WTC11 (cell line): ENCODE measurements at regions not wholly inside any gene's neighbourhood (a gene's known extent, or its start where the extent isn't known, plus 50 kb on each side); places are given as distances from the start of the nearest gene placed in this dataset.
A peak's percentile ranks its signal among the peaks of the same experiment; 100 is the strongest.

ENCODE experiments used
- ATAC-seq: fragments of 200-7000 bp; cut with Tn5 transposase; 2 replicates; pipeline ENCODE4 v1.10.0; 2021; ENCODE audit warnings: mild to moderate bottlenecking, moderate library complexity
- CTCF ChIA-PET: fragments of 300-600 bp; sonication (Branson Sonifier 250); formaldehyde crosslinking; loops from one replicate; lab custom pipeline; 2021; ENCODE audit warnings: antibody characterized with exemption; lab: Charles Lee
- POLR2A ChIA-PET: fragments of 350-600 bp; sonication (Branson Sonifier 250); formaldehyde crosslinking; loops from one replicate; lab custom pipeline; 2021; ENCODE audit warnings: antibody characterized with exemption; lab: Charles Lee
- DNase-seq: peaks from one replicate; pipeline ENCODE4 v3.0.0; 2021; ENCODE audit warnings: low spot score
- H3K27ac Mint-ChIP-seq: 2 replicates; pipeline ENCODE4 v1.8.0; 2021; ENCODE audit warnings: mixed read lengths
- H3K27me3 Mint-ChIP-seq: 2 replicates; pipeline ENCODE4 v1.8.0; 2021; ENCODE audit warnings: low read depth, mild to moderate bottlenecking, moderate library complexity, mixed read lengths
- H3K36me3 Mint-ChIP-seq: 2 replicates; pipeline ENCODE4 v1.8.0; 2021; ENCODE audit warnings: mixed read lengths
- H3K4me1 Mint-ChIP-seq: 2 replicates; pipeline ENCODE4 v1.8.0; 2022; ENCODE audit warnings: mixed read lengths
- H3K4me3 Mint-ChIP-seq: 2 replicates; pipeline ENCODE4 v1.8.0; 2021; ENCODE audit warnings: mild to moderate bottlenecking, moderate library complexity, mixed read lengths
- H3K9me3 Mint-ChIP-seq: 2 replicates; pipeline ENCODE4 v1.8.0; 2021; ENCODE audit warnings: mixed read lengths
- JAZF1 ChIP-seq: fragments of 250-450 bp; sonication (Bioruptor Pico); IDR thresholded peaks from 2 replicates; pipeline ENCODE4 v1.9.0; 2021; ENCODE audit warnings: moderate library complexity, mild to moderate bottlenecking, inconsistent platforms
- NFATC4 ChIP-seq: fragments of 250-450 bp; sonication (Bioruptor Pico); IDR thresholded peaks from 2 replicates; pipeline ENCODE4 v1.9.0; 2021; ENCODE audit warnings: mild to moderate bottlenecking
- NR2C2 ChIP-seq: sonication (generic); formaldehyde crosslinking; IDR thresholded peaks from 2 replicates; pipeline ENCODE4 v1.8.0; 2022; ENCODE audit warnings: mild to moderate bottlenecking, missing genetic modification reagents
- RELA ChIP-seq: sonication (generic); formaldehyde crosslinking; IDR thresholded peaks from 2 replicates; pipeline ENCODE4 v1.8.1; 2022; ENCODE audit warnings: missing genetic modification reagents, mild to moderate bottlenecking, borderline replicate concordance
- TEAD1 ChIP-seq: sonication (generic); formaldehyde crosslinking; IDR thresholded peaks from 2 replicates; pipeline ENCODE4 v1.8.0; 2022; ENCODE audit warnings: mild to moderate bottlenecking, missing genetic modification reagents
- ZNF121 ChIP-seq: sonication (generic); formaldehyde crosslinking; IDR thresholded peaks from 2 replicates; pipeline ENCODE4 v1.8.0; 2023; ENCODE audit warnings: missing genetic modification reagents
- ZNF219 ChIP-seq: sonication (generic); formaldehyde crosslinking; IDR thresholded peaks from 2 replicates; pipeline ENCODE4 v1.8.0; 2023; ENCODE audit warnings: missing genetic modification reagents, mild to moderate bottlenecking, borderline replicate concordance
- ZNF232 ChIP-seq: sonication (generic); formaldehyde crosslinking; IDR thresholded peaks from 2 replicates; pipeline ENCODE4 v1.8.0; 2022; ENCODE audit warnings: mild to moderate bottlenecking, missing genetic modification reagents
- ZNF263 ChIP-seq: sonication (generic); formaldehyde crosslinking; IDR thresholded peaks from 2 replicates; pipeline ENCODE4 v1.8.1; 2022; ENCODE audit warnings: low read depth, mild to moderate bottlenecking, moderate library complexity, missing genetic modification reagents
- ZNF671 ChIP-seq: fragments of 250-450 bp; sonication (Bioruptor Pico); IDR thresholded peaks from 2 replicates; pipeline ENCODE4 v1.8.0; 2021; ENCODE audit warnings: mild to moderate bottlenecking
- TF ChIP-seq, protein P1 (sequence below): sonication (generic); formaldehyde crosslinking; IDR thresholded peaks from 2 replicates; pipeline ENCODE4 v1.8.1; 2022; ENCODE audit warnings: missing genetic modification reagents, borderline replicate concordance
- TF ChIP-seq, protein P2 (sequence below): fragments of 250-450 bp; sonication (Bioruptor Pico); conservative IDR thresholded peaks from 2 replicates; pipeline ENCODE4 v1.9.0; 2021; ENCODE audit warnings: mild to moderate bottlenecking
- TF ChIP-seq, protein P3 (sequence below): sonication (generic); formaldehyde crosslinking; IDR thresholded peaks from 2 replicates; pipeline ENCODE4 v1.8.1; 2023; ENCODE audit warnings: mild to moderate bottlenecking, moderate library complexity, missing genetic modification reagents
- TF ChIP-seq, protein P4 (sequence below): sonication (generic); formaldehyde crosslinking; IDR thresholded peaks from 2 replicates; pipeline ENCODE4 v1.8.1; 2023; ENCODE audit warnings: mild to moderate bottlenecking, missing genetic modification reagents, moderate library complexity
- TF ChIP-seq, protein P5 (sequence below): fragments of 250-450 bp; sonication (Bioruptor Pico); IDR thresholded peaks from 2 replicates; pipeline ENCODE4 v1.9.0; 2021; ENCODE audit warnings: mild to moderate bottlenecking
- TF ChIP-seq, protein P6 (sequence below): sonication (generic); formaldehyde crosslinking; IDR thresholded peaks from 2 replicates; pipeline ENCODE4 v1.8.1; 2023; ENCODE audit warnings: mild to moderate bottlenecking, missing genetic modification reagents
- TF ChIP-seq, protein P7 (sequence below): sonication (generic); formaldehyde crosslinking; conservative IDR thresholded peaks from 2 replicates; pipeline ENCODE4 v1.8.1; 2022; ENCODE audit warnings: mild to moderate bottlenecking, missing genetic modification reagents

DNA sequence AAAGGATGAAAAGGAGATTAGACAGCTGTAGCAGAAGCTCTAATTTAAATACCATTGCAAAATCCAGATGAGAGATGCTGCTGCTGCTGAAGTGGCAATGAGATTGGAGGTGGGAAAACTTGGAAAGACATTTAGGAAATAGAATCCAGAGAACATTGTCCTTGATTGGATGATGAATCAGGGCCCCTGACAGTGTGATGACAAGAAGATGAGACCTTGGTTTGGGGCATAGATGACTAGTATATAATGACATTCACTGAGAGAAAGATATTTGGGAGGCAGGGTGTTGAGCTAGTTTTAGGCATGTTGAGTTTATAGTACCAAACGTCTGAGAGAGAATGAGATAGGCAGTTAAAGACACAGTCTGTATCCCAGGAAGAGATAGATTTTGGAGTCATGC is 311.5 kb upstream of the MPDZ start (continued):
- TF ChIP-seq ZNF263: no peak

DNA sequence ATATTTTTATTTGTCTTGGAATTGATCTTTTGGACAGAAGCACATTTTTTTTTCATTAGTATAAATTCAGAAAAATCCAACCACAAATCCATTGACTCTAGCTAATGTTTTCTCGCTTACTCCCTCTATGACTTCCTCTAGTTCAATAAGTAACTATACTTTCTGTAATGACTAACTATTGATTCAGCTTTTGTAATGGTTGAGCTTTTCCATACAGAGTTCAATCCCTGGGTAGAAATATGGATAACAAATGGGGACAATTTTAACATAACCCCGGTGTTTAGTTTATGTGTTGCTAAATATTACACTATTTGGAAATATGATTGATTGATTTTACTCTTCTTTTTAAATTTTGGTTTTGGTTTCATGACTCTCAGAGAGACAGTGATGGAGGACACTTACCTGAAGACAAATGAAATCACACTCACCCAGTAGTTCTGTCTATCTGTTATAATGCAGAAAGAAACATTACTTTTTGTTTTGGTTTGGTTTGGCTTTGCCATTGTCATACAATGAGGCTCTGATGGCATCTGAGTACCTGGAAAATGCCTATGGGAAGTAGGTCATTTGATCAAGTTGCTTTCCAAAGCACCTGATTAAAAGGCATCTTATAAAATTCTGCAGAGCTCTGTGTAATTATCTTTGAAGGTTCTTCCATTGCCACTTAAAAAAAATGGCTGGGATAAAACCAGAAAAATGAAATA is 309.7 kb upstream of the MPDZ start:
- DNase-seq: no peak
- Mint-ChIP-seq H3K36me3 (no peaks in the 10 kb centered on the region), H3K9me3 (peaks cover 4% of the 10 kb centered on the region), H3K27ac (no peak overlapping the region), H3K4me3 (no peak overlapping the region), H3K27me3 (no peaks in the 10 kb centered on the region), H3K4me1 (peaks cover 5% of the 10 kb centered on the region; the same call in 1 of the 2 replicates)
- peak; percentile 50 for ATAC-seq
- POLR2A ChIA-PET: no interaction called here
- CTCF ChIA-PET: interaction anchor here (0.9 to 2.0 kb wide), 2 partner anchors 32 to 161 kb away, joined by 3 to 5 read pairs; no protein-coding TSS in a partner anchor
- TF ChIP-seq JAZF1 (CRISPR knock-in tag): no peak
- TF ChIP-seq RELA (CRISPR knock-in tag): no peak
- TF ChIP-seq, protein P1, sequence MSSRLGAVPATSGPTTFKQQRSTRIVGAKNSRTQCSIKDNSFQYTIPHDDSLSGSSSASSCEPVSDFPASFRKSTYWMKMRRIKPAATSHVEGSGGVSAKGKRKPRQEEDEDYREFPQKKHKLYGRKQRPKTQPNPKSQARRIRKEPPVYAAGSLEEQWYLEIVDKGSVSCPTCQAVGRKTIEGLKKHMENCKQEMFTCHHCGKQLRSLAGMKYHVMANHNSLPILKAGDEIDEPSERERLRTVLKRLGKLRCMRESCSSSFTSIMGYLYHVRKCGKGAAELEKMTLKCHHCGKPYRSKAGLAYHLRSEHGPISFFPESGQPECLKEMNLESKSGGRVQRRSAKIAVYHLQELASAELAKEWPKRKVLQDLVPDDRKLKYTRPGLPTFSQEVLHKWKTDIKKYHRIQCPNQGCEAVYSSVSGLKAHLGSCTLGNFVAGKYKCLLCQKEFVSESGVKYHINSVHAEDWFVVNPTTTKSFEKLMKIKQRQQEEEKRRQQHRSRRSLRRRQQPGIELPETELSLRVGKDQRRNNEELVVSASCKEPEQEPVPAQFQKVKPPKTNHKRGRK (CRISPR knock-in tag): no peak
- TF ChIP-seq, protein P2, sequence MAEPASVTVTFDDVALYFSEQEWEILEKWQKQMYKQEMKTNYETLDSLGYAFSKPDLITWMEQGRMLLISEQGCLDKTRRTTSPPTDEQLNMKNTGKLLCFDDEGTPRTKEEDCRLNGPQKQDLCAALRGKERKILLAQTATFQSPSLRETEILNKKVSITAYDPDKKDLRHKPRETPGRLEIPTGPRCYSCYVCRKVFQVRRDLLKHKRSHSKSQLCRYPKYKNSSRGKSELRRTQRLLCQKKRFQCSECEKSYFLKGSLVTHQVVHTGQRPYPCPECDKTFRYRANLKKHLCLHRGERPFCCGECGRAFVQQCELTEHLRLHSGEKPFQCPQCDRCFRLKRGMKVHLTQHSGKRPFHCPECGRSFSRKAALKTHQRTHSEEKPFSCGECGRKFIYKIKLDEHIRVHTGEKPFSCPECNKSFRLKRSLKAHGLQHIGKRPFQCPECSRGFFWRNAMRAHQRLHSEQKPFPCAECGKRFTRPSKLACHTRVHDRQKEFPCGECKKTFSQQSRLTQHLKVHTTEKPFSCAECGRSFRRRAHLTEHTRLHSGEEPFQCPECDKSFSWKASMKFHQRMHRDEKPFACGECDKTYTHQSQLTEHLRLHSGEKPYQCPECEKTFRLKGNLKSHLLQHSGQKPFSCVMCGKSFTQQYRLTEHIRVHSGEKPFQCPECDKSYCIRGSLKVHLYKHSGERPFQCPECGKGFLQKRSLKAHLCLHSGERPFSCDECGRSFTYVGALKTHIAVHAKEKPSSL (CRISPR knock-in tag): no peak
- no peak for TF ChIP-seq TEAD1 (CRISPR knock-in tag)

DNA sequence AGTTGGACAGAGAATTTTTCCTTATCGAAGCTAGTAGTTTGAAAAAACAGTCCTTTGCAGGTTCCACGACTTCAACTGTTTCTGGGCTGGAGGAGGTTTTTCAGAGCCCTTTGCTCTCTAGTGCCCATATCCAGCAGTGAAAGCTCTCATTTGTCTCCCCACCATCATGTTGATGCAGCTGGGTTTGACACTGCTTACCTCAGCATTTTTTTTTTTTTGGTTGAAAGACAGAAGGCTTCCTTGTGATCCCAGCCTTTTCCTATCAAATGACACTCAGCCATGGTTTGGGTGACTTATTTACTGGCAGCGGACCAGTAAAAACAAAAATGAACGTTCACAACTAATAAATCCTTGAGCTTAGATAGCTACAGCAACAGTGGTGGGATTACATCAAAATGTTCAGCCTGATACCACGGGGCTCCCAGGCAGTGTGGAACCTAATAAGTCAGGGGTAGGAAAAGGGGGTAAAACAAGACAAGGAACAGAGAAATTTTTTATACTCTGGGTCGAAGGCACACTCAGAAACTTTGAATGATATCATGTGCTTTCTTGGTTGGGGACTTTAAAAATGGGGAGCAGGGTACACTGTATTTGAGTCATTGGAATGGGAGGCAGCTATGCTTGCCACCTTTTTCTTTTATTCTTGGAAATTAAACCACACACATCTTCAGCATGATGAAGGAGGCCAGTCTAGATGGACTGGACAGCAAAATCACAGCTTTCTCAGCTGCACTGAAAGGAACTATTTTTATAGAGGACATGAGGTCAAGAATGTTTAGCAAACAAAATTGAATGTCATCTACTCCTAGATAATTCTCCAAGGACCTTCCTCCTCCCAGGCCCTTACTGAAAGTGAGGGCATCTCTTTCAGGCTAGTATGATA is 308.9 kb upstream of the MPDZ start:
- no peak overlapping the region for H3K4me3 Mint-ChIP-seq
- ChIA-PET POLR2A (interaction anchor here (0.6 to 0.7 kb wide), 2 partner anchors 20 to 176 kb away, joined by 3 to 7 read pairs; no protein-coding TSS in a partner anchor), CTCF (interaction anchor here (0.7 to 2.0 kb wide), 3 partner anchors 11 to 161 kb away, joined by 3 to 5 read pairs (median 4); no protein-coding TSS in a partner anchor)
- no peaks in the 10 kb centered on the region for H3K27me3 Mint-ChIP-seq
- peaks cover 5% of the 10 kb centered on the region; the same call in 1 of the 2 replicates for H3K4me1 Mint-ChIP-seq
- H3K36me3 Mint-ChIP-seq: no peaks in the 10 kb centered on the region
- ATAC-seq (no peak), DNase-seq (no peak)
- H3K9me3 Mint-ChIP-seq: peaks cover 4% of the 10 kb centered on the region
- no peak overlapping the region for H3K27ac Mint-ChIP-seq
- TF ChIP-seq ZNF671 (CRISPR knock-in tag) (no peak), ZNF121 (CRISPR knock-in tag) (no peak), NR2C2 (no peak), TEAD1 (CRISPR knock-in tag) (no peak), ZNF232 (CRISPR knock-in tag) (no peak), NFATC4 (CRISPR knock-in tag) (no peak), ZNF219 (no peak)
- TF ChIP-seq, protein P3, sequence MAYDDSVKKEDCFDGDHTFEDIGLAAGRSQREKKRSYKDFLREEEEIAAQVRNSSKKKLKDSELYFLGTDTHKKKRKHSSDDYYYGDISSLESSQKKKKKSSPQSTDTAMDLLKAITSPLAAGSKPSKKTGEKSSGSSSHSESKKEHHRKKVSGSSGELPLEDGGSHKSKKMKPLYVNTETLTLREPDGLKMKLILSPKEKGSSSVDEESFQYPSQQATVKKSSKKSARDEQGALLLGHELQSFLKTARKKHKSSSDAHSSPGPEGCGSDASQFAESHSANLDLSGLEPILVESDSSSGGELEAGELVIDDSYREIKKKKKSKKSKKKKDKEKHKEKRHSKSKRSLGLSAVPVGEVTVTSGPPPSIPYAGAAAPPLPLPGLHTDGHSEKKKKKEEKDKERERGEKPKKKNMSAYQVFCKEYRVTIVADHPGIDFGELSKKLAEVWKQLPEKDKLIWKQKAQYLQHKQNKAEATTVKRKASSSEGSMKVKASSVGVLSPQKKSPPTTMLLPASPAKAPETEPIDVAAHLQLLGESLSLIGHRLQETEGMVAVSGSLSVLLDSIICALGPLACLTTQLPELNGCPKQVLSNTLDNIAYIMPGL (CRISPR knock-in tag): no peak
- TF ChIP-seq, protein P4, sequence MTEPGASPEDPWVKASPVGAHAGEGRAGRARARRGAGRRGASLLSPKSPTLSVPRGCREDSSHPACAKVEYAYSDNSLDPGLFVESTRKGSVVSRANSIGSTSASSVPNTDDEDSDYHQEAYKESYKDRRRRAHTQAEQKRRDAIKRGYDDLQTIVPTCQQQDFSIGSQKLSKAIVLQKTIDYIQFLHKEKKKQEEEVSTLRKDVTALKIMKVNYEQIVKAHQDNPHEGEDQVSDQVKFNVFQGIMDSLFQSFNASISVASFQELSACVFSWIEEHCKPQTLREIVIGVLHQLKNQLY (CRISPR knock-in tag): no peak
- TF ChIP-seq, protein P5, sequence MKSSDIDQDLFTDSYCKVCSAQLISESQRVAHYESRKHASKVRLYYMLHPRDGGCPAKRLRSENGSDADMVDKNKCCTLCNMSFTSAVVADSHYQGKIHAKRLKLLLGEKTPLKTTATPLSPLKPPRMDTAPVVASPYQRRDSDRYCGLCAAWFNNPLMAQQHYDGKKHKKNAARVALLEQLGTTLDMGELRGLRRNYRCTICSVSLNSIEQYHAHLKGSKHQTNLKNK (CRISPR knock-in tag): no peak
- TF ChIP-seq, protein P6, sequence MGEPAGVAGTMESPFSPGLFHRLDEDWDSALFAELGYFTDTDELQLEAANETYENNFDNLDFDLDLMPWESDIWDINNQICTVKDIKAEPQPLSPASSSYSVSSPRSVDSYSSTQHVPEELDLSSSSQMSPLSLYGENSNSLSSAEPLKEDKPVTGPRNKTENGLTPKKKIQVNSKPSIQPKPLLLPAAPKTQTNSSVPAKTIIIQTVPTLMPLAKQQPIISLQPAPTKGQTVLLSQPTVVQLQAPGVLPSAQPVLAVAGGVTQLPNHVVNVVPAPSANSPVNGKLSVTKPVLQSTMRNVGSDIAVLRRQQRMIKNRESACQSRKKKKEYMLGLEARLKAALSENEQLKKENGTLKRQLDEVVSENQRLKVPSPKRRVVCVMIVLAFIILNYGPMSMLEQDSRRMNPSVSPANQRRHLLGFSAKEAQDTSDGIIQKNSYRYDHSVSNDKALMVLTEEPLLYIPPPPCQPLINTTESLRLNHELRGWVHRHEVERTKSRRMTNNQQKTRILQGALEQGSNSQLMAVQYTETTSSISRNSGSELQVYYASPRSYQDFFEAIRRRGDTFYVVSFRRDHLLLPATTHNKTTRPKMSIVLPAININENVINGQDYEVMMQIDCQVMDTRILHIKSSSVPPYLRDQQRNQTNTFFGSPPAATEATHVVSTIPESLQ: no peak
- TF ChIP-seq, protein P7, sequence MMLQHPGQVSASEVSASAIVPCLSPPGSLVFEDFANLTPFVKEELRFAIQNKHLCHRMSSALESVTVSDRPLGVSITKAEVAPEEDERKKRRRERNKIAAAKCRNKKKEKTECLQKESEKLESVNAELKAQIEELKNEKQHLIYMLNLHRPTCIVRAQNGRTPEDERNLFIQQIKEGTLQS (CRISPR knock-in tag): no peak
